Stimulated activated naive B cell treated with anti-CD40 and anti-IgM and Interleukin-4, amounts not matched to agents 10 μg/mL and 1 μg/mL and 100 μg/mL, for 72 hours (primary cell): ENCODE measurements at regions not wholly inside any gene's neighbourhood (a gene's known extent, or its start where the extent isn't known, plus 50 kb on each side); places are given as distances from the start of the nearest gene placed in this dataset.

ENCODE experiments used
- ATAC-seq, 2 donors: fragments of 150-1000 bp; cut with Tn5 transposase; replicated peaks; 2 replicates each; pipeline ENCODE4 v1.10.0; 2021; ENCODE audit warnings: moderate library complexity in 1 of 2
- DNase-seq: peaks from one replicate; pipeline ENCODE4 v3.0.0; 2021
- H3K27ac Mint-ChIP-seq: one replicate; pipeline ENCODE4 v1.8.0; 2022; ENCODE audit warnings: mild to moderate bottlenecking, mixed read lengths
- H3K27me3 Mint-ChIP-seq, 2 donors: one replicate each; pipeline ENCODE4 v1.8.0; 2022; ENCODE audit warnings: mixed read lengths in 2 of 2
- H3K36me3 Mint-ChIP-seq, 2 donors: one replicate each; pipeline ENCODE4 v1.8.0; 2022; ENCODE audit warnings: mixed read lengths in 2 of 2, mild to moderate bottlenecking in 1 of 2
- H3K4me1 Mint-ChIP-seq, 2 donors: one replicate each; pipeline ENCODE4 v1.8.0; 2022; ENCODE audit warnings: mixed read lengths in 2 of 2, mild to moderate bottlenecking in 1 of 2
- H3K4me3 Mint-ChIP-seq, 2 donors: one replicate each; pipeline ENCODE4 v1.8.0; 2022; ENCODE audit warnings: mild to moderate bottlenecking in 2 of 2, mixed read lengths in 2 of 2, moderate library complexity in 1 of 2
- H3K9me3 Mint-ChIP-seq, 2 donors: one replicate each; pipeline ENCODE4 v1.8.0; 2022; ENCODE audit warnings: mixed read lengths in 2 of 2, mild to moderate bottlenecking in 1 of 2

DNA sequence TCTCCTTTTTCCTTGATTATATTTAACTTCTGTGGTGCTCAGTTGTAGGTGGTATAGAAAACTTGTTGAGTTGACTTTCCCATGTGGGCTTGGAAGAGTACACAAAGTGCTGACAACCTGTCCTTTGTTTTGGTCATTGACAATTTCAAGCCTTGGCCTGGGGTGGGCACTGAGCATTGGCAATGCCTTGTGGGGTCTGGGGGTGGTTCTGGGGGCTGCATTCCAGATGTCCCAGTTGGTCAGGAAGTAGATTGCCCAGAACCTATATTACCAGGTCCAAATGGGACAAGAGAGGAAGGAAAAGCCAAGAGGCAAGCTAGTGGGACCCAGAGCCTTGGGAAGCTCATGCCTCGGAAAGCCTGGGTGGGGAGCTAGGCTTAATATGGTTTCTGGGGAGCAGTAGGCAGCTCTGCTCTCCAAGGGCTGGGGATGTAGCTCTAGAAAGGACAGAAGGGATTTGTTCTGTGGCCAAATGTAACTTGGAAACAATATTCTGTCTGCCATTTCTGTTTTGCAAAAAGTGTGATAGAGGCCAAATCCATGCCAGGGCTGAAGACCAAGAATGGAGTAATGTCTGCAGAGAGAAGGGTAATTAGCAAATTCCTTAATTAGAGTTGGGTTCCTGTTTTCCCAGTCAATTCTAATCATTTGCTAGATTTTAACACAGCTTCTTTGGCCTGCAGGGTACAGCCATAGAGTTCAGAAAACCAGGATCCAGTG is 87.4 kb downstream of the SLC4A3 start:
- Mint-ChIP-seq H3K36me3 (no peaks in the 10 kb centered on the region), H3K4me3 (no peak overlapping the region), H3K4me1 (no peaks in the 10 kb centered on the region), H3K27me3 (peaks cover 5 to 14% of the 10 kb centered on the region in 2 donors), H3K9me3 (peaks cover 8 to 9% of the 10 kb centered on the region in 2 donors), H3K27ac (no peak overlapping the region)
- DNase-seq (no peak), ATAC-seq (no peak)

- H3K4me3 Mint-ChIP-seq = no peak overlapping the region
- DNase-seq (no peak), ATAC-seq (no peak)
- H3K9me3 Mint-ChIP-seq = peaks cover 4 to 5% of the 10 kb centered on the region in 2 donors
- H3K27ac Mint-ChIP-seq = no peak overlapping the region
- no peaks in the 10 kb centered on the region for H3K36me3 Mint-ChIP-seq
- no peaks in the 10 kb centered on the region for H3K4me1 Mint-ChIP-seq
- peaks cover 4 to 7% of the 10 kb centered on the region in 2 donors for H3K27me3 Mint-ChIP-seq
Observed at GRCh38 chr2:219718066-219718465, 90.6 kb downstream of the SLC4A3 start.

DNA sequence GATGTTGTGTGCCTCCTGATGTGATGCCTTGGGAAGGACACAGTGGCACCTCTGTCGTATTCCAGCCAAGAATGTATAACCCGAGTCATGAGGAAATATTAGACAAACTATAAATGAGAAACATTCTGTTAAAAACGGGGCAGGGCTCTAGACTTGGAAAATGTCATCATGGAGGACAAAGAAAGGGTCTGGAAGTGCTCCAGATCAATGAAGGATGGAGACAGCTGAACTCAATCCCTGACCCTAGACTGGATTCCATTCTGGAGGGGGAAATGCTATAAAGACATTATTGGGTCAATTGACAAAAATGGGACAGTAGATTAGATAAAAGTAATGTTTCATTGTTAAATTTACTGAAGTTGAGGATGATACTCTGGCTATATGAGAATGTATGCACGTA is 92.1 kb downstream of the SLC4A3 start:
- Mint-ChIP-seq H3K9me3 (no peaks in the 10 kb centered on the region), H3K4me3 (no peak overlapping the region), H3K36me3 (no peaks in the 10 kb centered on the region), H3K4me1 (no peaks in the 10 kb centered on the region), H3K27ac (no peak overlapping the region), H3K27me3 (peaks cover 0 to 3% of the 10 kb centered on the region in 2 donors)
- ATAC-seq = no peak
- DNase-seq = no peak

DNA sequence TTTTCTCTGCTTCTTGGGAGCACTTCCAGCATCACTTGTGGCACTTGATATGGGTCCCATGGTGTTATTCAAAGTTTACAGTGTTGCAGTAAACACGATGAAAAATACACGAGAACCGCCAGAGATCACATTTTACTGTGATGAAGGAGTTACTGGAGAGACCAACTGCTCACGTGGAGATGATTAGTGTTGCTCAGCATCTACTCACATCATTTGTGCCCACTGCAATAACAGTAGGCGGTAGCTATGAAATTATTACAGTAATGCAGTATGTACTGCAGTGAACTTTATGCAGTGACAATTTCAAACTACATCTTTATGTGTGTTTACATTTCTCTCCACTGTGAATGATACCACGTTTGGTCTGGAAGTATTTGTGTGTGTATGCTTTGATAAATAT is 93.5 kb downstream of the SLC4A3 start:
- H3K4me1 Mint-ChIP-seq = no peaks in the 10 kb centered on the region
- no peaks in the 10 kb centered on the region for H3K9me3 Mint-ChIP-seq
- DNase-seq = no peak
- peaks cover 7% of the 10 kb centered on the region in 2 donors for H3K27me3 Mint-ChIP-seq
- no peak overlapping the region for H3K27ac Mint-ChIP-seq
- H3K4me3 Mint-ChIP-seq = no peak overlapping the region
- no peak for ATAC-seq
- H3K36me3 Mint-ChIP-seq = no peaks in the 10 kb centered on the region

- Mint-ChIP-seq H3K27me3 (peaks cover 7 to 8% of the 10 kb centered on the region in 2 donors), H3K36me3 (no peaks in the 10 kb centered on the region), H3K4me3 (no peak overlapping the region), H3K9me3 (no peaks in the 10 kb centered on the region), H3K27ac (no peak overlapping the region), H3K4me1 (no peaks in the 10 kb centered on the region)
- ATAC-seq (no peak), DNase-seq (no peak)
Observed at GRCh38 chr2:219722276-219722879, 94.9 kb downstream of the SLC4A3 start.

DNA sequence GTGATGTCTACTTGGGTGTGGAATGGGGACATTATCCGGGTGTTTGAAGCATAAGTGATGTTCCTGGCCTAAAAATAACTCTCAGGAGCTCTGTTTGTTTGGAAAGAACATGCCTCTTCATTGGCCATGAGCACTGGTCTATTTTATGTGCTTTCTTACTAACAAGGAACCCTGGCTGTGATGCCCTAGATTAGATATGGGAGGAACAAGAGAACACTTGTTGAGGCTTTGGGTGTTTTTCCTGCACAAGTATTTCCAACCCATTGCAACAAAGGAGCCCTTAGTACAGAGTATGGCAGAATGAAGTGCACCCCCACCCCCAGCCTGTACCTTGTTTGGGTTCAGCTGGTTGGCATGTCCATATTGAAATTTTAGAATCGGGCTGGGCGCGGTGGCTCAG is 95.9 kb downstream of the SLC4A3 start:
- Mint-ChIP-seq H3K4me1 (no peaks in the 10 kb centered on the region), H3K27me3 (peaks cover 7 to 8% of the 10 kb centered on the region in 2 donors), H3K4me3 (no peak overlapping the region), H3K27ac (no peak overlapping the region), H3K9me3 (no peaks in the 10 kb centered on the region), H3K36me3 (no peaks in the 10 kb centered on the region)
- DNase-seq (no peak), ATAC-seq (no peak)

GRCh38 chr2:219724628-219725027 is 97.2 kb downstream of the SLC4A3 start:
- H3K4me1 Mint-ChIP-seq = no peaks in the 10 kb centered on the region
- no peaks in the 10 kb centered on the region for H3K36me3 Mint-ChIP-seq
- peaks cover 7 to 8% of the 10 kb centered on the region in 2 donors for H3K27me3 Mint-ChIP-seq
- H3K27ac Mint-ChIP-seq = no peak overlapping the region
- ATAC-seq (no peak), DNase-seq (no peak)
- H3K4me3 Mint-ChIP-seq = no peak overlapping the region
- H3K9me3 Mint-ChIP-seq = no peaks in the 10 kb centered on the region

- no peaks in the 10 kb centered on the region for H3K36me3 Mint-ChIP-seq
- peaks cover 4 to 7% of the 10 kb centered on the region in 2 donors for H3K27me3 Mint-ChIP-seq
- H3K9me3 Mint-ChIP-seq = peaks cover 0 to 1% of the 10 kb centered on the region in 2 donors
- H3K4me1 Mint-ChIP-seq = no peaks in the 10 kb centered on the region
- no peak overlapping the region for H3K4me3 Mint-ChIP-seq
- H3K27ac Mint-ChIP-seq = no peak overlapping the region
- ATAC-seq (no peak), DNase-seq (no peak)
Observed at GRCh38 chr2:219726916-219727315, 99.5 kb downstream of the SLC4A3 start.

- ATAC-seq = no peak
- Mint-ChIP-seq H3K27ac (no peak overlapping the region), H3K27me3 (peaks cover 4 to 8% of the 10 kb centered on the region in 2 donors), H3K36me3 (no peaks in the 10 kb centered on the region), H3K4me1 (no peaks in the 10 kb centered on the region), H3K9me3 (peaks cover 0 to 1% of the 10 kb centered on the region in 2 donors), H3K4me3 (no peak overlapping the region)
- no peak for DNase-seq
Observed at GRCh38 chr2:219727771-219728429, 100.5 kb downstream of the SLC4A3 start.

- Mint-ChIP-seq H3K27ac (no peak overlapping the region), H3K4me1 (no peaks in the 10 kb centered on the region), H3K36me3 (no peaks in the 10 kb centered on the region), H3K9me3 (peaks cover 0 to 1% of the 10 kb centered on the region in 2 donors), H3K27me3 (peaks cover 12 to 19% of the 10 kb centered on the region in 2 donors), H3K4me3 (no peak overlapping the region)
- ATAC-seq (no peak), DNase-seq (no peak)
Observed at GRCh38 chr2:219728991-219729487, 101.6 kb downstream of the SLC4A3 start.

DNA sequence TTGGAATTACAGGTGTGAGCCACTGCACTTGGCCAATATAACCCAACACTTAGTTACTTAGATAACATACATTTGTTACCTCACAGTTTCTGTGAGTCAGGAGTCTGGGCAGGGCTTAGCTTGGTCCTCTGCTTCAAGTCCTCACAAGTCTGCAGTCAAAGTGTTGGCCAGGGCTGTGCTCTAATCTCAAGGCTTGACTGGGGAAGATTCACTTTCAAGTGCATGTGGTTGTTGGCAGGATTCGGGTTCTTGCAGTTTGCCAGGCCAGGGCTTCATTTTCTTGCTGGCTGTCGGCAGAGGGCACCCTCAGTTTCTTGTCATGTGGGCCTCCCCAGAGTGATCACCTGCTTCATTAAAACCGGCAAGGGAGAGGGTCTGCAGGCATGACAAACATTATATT is 103.7 kb downstream of the SLC4A3 start:
- H3K4me3 Mint-ChIP-seq = no peak overlapping the region
- H3K27ac Mint-ChIP-seq = no peak overlapping the region

DNA sequence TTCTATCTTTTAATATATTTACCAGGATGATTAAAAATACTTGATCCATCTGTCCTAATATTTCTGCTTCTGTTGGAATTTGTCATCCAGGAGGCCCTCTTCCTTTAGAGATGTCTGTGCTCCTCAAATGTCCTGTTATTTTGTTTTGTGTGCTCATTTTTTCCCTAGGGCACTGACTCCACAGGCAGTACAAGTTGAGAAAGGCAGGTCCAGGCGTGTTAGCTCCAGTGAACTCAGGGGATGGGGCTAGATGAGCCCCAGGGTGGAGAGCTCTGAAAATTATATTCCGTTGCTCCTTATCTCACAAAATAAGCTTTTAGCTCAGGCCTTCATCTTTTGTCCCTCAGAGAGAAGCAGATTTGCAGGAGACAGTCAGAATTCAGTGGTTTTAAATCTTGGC is 105.7 kb downstream of the SLC4A3 start:
- ATAC-seq = no peak
- H3K27ac Mint-ChIP-seq = no peak overlapping the region
- peaks cover 0 to 1% of the 10 kb centered on the region in 2 donors for H3K9me3 Mint-ChIP-seq
- no peaks in the 10 kb centered on the region for H3K36me3 Mint-ChIP-seq
- no peak for DNase-seq
- no peak overlapping the region for H3K4me3 Mint-ChIP-seq
- no peaks in the 10 kb centered on the region for H3K4me1 Mint-ChIP-seq
- H3K27me3 Mint-ChIP-seq = peaks cover 15 to 27% of the 10 kb centered on the region in 2 donors

More for the DNA sequence above, 103.7 kb downstream of the SLC4A3 start:
- no peaks in the 10 kb centered on the region for H3K36me3 Mint-ChIP-seq
- no peak for DNase-seq
- no peaks in the 10 kb centered on the region for H3K4me1 Mint-ChIP-seq
- peaks cover 0 to 1% of the 10 kb centered on the region in 2 donors for H3K9me3 Mint-ChIP-seq
- no peak for ATAC-seq
- peaks cover 8 to 12% of the 10 kb centered on the region in 2 donors for H3K27me3 Mint-ChIP-seq

GRCh38 chr2:219733746-219734145 is 106.3 kb downstream of the SLC4A3 start:
- peaks cover 15 to 30% of the 10 kb centered on the region in 2 donors for H3K27me3 Mint-ChIP-seq
- peaks cover 0 to 1% of the 10 kb centered on the region in 2 donors for H3K9me3 Mint-ChIP-seq
- no peak overlapping the region for H3K4me3 Mint-ChIP-seq
- DNase-seq (no peak), ATAC-seq (no peak)
- no peaks in the 10 kb centered on the region for H3K4me1 Mint-ChIP-seq
- no peaks in the 10 kb centered on the region for H3K36me3 Mint-ChIP-seq
- H3K27ac Mint-ChIP-seq = no peak overlapping the region

GRCh38 chr2:219736209-219736608 is 108.8 kb downstream of the SLC4A3 start:
- Mint-ChIP-seq H3K27me3 (peaks cover 15 to 30% of the 10 kb centered on the region in 2 donors), H3K4me3 (no peak overlapping the region), H3K36me3 (no peaks in the 10 kb centered on the region), H3K27ac (no peak overlapping the region), H3K9me3 (peaks cover 0 to 1% of the 10 kb centered on the region in 2 donors), H3K4me1 (no peaks in the 10 kb centered on the region)
- DNase-seq (no peak), ATAC-seq (no peak)
